Esophagus muscularis mucosa (tissue), 4 donors: ENCODE measurements at regions not wholly inside any gene's neighbourhood (a gene's known extent, or its start where the extent isn't known, plus 50 kb on each side); places are given as distances from the start of the nearest gene placed in this dataset.

ENCODE experiments used
- DNase-seq: peaks from one replicate; pipeline ENCODE4 v3.0.0-alpha.2; 2017; ENCODE audit errors: extremely low spot score
- H3K27ac ChIP-seq, 4 donors: fragments of 200-600 bp; sonication (generic); replicated peaks in 1 of 4; 1 replicate in 3 of 4; 2 replicates in 1 of 4; pipeline ENCODE4 v1.5.1; 2016 to 2019; ENCODE audit warnings: mild to moderate bottlenecking in 1 of 4
- H3K27me3 ChIP-seq, 4 donors: fragments of 200-600 bp; sonication (generic); one replicate each; pipeline versions ENCODE4 v1.5.1 to v1.6.0; 2016 to 2019
- H3K36me3 ChIP-seq, 4 donors: fragments of 200-600 bp; sonication (generic); one replicate each; pipeline ENCODE4 v1.5.1; 2016 to 2019
- H3K4me1 ChIP-seq, 4 donors: fragments of 200-600 bp; sonication (generic); one replicate each; pipeline ENCODE4 v1.5.1; 2016 to 2019
- H3K4me3 ChIP-seq, 4 donors: fragments of 200-600 bp; sonication (generic); 1 replicate in 2 of 4; 2 replicates in 2 of 4; pipeline ENCODE4 v1.5.1; 2016 to 2019; ENCODE audit warnings: mild to moderate bottlenecking in 4 of 4, moderate library complexity in 1 of 4
- H3K9me3 ChIP-seq, 4 donors: fragments of 200-600 bp; sonication (generic); 1 replicate in 3 of 4; 2 replicates in 1 of 4; pipeline ENCODE4 v1.5.1; 2016 to 2019
- EP300 ChIP-seq: sonication (generic); formaldehyde crosslinking; IDR thresholded peaks from one replicate; pipeline ENCODE4 v1.6.1; 2017; ENCODE audit warnings: antibody characterized with exemption
- POLR2A ChIP-seq: fragments of 450-650 bp; IDR thresholded peaks from one replicate; pipeline ENCODE4 v1.6.1; 2017; ENCODE audit warnings: antibody characterized with exemption, moderate library complexity, mild to moderate bottlenecking, low read depth
- POLR2AphosphoS5 ChIP-seq, 2 donors: sonication (generic); formaldehyde crosslinking; IDR thresholded peaks; one replicate each; pipeline ENCODE4 v1.6.1; 2017; ENCODE audit warnings: antibody characterized with exemption in 2 of 2
- WGBS: methylation state at CpG from one replicate; pipeline ENCODE4 v1.1.5; 2018; 5-methylcytosine and 5-hydroxymethylcytosine counted together
- intact Hi-C: fragments of 100-400 bp; cut with DNase I; formaldehyde crosslinking; loops from one replicate; pipeline ENCODE4 v1.15.1; 2023
- TF ChIP-seq, protein P1 (sequence below), 3 experiments: fragments of 200-600 bp in 2 of 3; fragments of 450-650 bp in 1 of 3; sonication (generic) in 2 of 3; IDR thresholded peaks; one replicate each; pipeline ENCODE4 v1.5.1; 2017 to 2019; ENCODE audit warnings: antibody characterized with exemption in 3 of 3, mild to moderate bottlenecking in 2 of 3, moderate library complexity in 1 of 3

GRCh38 chr5:124649491-124650146 lies 96.8 kb downstream of the ZNF608 start:
- no peak for DNase-seq
- Histone ChIP-seq H3K27ac (peak overlapping the region; percentile 74 to 84 (median 79)), H3K9me3 (no peaks in the 10 kb centered on the region), H3K36me3 (peaks cover 0 to 15% (median 14%) of the 10 kb centered on the region in 4 donors), H3K4me3 (peak overlapping the region in 3 of 4 donors; percentile 3 to 14 (median 10)), H3K4me1 (peaks cover 43 to 69% (median 65%) of the 10 kb centered on the region in 4 donors), H3K27me3 (no peaks in the 10 kb centered on the region)
- 14% methylated on average over 11 of the region's 11 CpGs for WGBS
- intact Hi-C loops, result no loop called here
- peak; percentile 43 to 72 for TF ChIP-seq POLR2AphosphoS5 (IDR thresholded peaks at IDR 0.05)
- TF ChIP-seq, protein P1, sequence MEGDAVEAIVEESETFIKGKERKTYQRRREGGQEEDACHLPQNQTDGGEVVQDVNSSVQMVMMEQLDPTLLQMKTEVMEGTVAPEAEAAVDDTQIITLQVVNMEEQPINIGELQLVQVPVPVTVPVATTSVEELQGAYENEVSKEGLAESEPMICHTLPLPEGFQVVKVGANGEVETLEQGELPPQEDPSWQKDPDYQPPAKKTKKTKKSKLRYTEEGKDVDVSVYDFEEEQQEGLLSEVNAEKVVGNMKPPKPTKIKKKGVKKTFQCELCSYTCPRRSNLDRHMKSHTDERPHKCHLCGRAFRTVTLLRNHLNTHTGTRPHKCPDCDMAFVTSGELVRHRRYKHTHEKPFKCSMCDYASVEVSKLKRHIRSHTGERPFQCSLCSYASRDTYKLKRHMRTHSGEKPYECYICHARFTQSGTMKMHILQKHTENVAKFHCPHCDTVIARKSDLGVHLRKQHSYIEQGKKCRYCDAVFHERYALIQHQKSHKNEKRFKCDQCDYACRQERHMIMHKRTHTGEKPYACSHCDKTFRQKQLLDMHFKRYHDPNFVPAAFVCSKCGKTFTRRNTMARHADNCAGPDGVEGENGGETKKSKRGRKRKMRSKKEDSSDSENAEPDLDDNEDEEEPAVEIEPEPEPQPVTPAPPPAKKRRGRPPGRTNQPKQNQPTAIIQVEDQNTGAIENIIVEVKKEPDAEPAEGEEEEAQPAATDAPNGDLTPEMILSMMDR (IDR thresholded peaks at IDR 0.05), result no peak

GRCh38 chr5:124648902-124649467 lies 97.5 kb downstream of the ZNF608 start:
- no peak for DNase-seq
- Histone ChIP-seq H3K36me3 (peaks cover 0 to 19% (median 16%) of the 10 kb centered on the region in 4 donors), H3K9me3 (no peaks in the 10 kb centered on the region), H3K4me3 (no peak overlapping the region), H3K4me1 (peaks cover 38 to 63% (median 59%) of the 10 kb centered on the region in 4 donors), H3K27ac (peak overlapping the region; percentile 74 to 84 (median 79)), H3K27me3 (no peaks in the 10 kb centered on the region)
- intact Hi-C loops, result no loop called here
- 85% methylated on average over 9 of the region's 9 CpGs for WGBS
- TF ChIP-seq POLR2A, result no peak
- no peak for TF ChIP-seq POLR2AphosphoS5 (IDR thresholded peaks at IDR 0.05)

DNA sequence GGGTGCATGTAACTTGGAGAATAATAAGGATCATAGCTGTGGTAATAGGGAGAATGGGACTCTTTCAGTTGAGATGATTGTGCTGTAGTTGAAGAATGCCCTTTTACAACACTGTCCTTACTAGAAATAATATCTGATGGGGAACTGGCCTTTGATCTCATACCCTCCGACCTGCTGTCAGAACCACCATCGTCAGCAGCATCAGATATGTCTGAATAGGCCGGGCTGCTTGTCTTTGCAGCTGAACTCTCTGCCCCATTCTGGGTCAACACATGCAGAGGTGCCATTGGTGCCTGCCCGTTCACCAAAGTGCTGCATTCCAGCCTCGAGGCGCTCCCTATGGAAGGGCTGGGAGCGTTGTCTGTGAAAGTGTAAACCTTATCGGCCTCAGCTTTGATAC lies 99.1 kb downstream of the ZNF608 start:
- Histone ChIP-seq H3K27ac (no peak overlapping the region), H3K36me3 (peaks cover 0 to 33% (median 21%) of the 10 kb centered on the region in 4 donors), H3K4me1 (peaks cover 33 to 46% (median 43%) of the 10 kb centered on the region in 4 donors), H3K4me3 (no peak overlapping the region), H3K27me3 (no peaks in the 10 kb centered on the region), H3K9me3 (no peaks in the 10 kb centered on the region)
- no peak for DNase-seq
- TF ChIP-seq, protein P1 (IDR thresholded peaks at IDR 0.05), result no peak
- no peak for TF ChIP-seq EP300
- no peak for TF ChIP-seq POLR2AphosphoS5 (IDR thresholded peaks at IDR 0.05)
- no peak for TF ChIP-seq POLR2A
- intact Hi-C loops, result no loop called here
- 91% methylated on average over 8 of the region's 8 CpGs for WGBS

- peaks cover 26 to 33% (median 30%) of the 10 kb centered on the region in 4 donors for H3K4me1 ChIP-seq
- DNase-seq, result peak; percentile 64
- no peaks in the 10 kb centered on the region for H3K27me3 ChIP-seq
- H3K9me3 ChIP-seq, result no peaks in the 10 kb centered on the region
- intact Hi-C loops, result no loop called here
- TF ChIP-seq POLR2A, result no peak
- TF ChIP-seq POLR2AphosphoS5 (IDR thresholded peaks at IDR 0.05), result no peak
- TF ChIP-seq EP300, result no peak
- TF ChIP-seq, protein P1 (IDR thresholded peaks at IDR 0.05), result no peak
- no peak overlapping the region for H3K27ac ChIP-seq
- WGBS, result 97% methylated on average over 3 of the region's 3 CpGs
- no peak overlapping the region for H3K4me3 ChIP-seq
- peaks cover 0 to 42% (median 25%) of the 10 kb centered on the region in 4 donors for H3K36me3 ChIP-seq
Observed at GRCh38 chr5:124645396-124645795, 101.0 kb downstream of the ZNF608 start.

- Histone ChIP-seq H3K27ac (no peak overlapping the region), H3K4me1 (peaks cover 19 to 25% (median 22%) of the 10 kb centered on the region in 4 donors), H3K9me3 (no peaks in the 10 kb centered on the region), H3K27me3 (no peaks in the 10 kb centered on the region), H3K36me3 (peaks cover 0 to 46% (median 28%) of the 10 kb centered on the region in 4 donors), H3K4me3 (no peak overlapping the region)
- 88% methylated on average over 1 of the region's 1 CpG for WGBS
- intact Hi-C loops, result no loop called here
- TF ChIP-seq POLR2A (no peak), EP300 (no peak), POLR2AphosphoS5 (IDR thresholded peaks at IDR 0.05) (no peak)
- TF ChIP-seq, protein P1 (IDR thresholded peaks at IDR 0.05), result no peak
- no peak for DNase-seq
Observed at GRCh38 chr5:124644582-124644981, 101.9 kb downstream of the ZNF608 start.
